Large intestine (tissue), 3 donors: ENCODE measurements at regions not wholly inside any gene's neighbourhood (a gene's known extent, or its start where the extent isn't known, plus 50 kb on each side); places are given as distances from the start of the nearest gene placed in this dataset.

ENCODE experiments used
- DNase-seq, 2 donors: peaks; one replicate each; pipeline versions ENCODE4 v3.0.0 to v3.0.0-alpha.2; 2013
- H3K27ac ChIP-seq: one replicate; pipeline ENCODE4 v1.5.1; 2013; ENCODE audit warnings: low read length
- H3K27me3 ChIP-seq: 2 replicates; pipeline ENCODE4 v1.6.1; 2013; ENCODE audit warnings: low read length; ENCODE audit not compliant: control insufficient read depth, insufficient read depth
- H3K36me3 ChIP-seq: 2 replicates; pipeline ENCODE4 v1.6.1; 2013; ENCODE audit warnings: low read length; ENCODE audit not compliant: control insufficient read depth, insufficient read depth
- H3K4me1 ChIP-seq: one replicate; pipeline ENCODE4 v1.6.1; 2013; ENCODE audit warnings: low read length; ENCODE audit not compliant: control insufficient read depth, insufficient read depth
- H3K4me3 ChIP-seq: one replicate; pipeline ENCODE4 v1.5.1; 2013; ENCODE audit warnings: low read length
- H3K9me3 ChIP-seq: one replicate; pipeline ENCODE4 v1.6.1; 2013; ENCODE audit warnings: mild to moderate bottlenecking, low read depth, low read length, moderate library complexity; ENCODE audit not compliant: control insufficient read depth
- WGBS: methylation state at CpG from one replicate; pipeline ENCODE4 v1.1.5; 2013; ENCODE audit warnings: low lambda C conversion rate; ENCODE audit not compliant: insufficient coverage; 5-methylcytosine and 5-hydroxymethylcytosine counted together

- no peaks in the 10 kb centered on the region for H3K4me1 ChIP-seq
- no peak overlapping the region for H3K4me3 ChIP-seq
- no peaks in the 10 kb centered on the region for H3K9me3 ChIP-seq
- H3K36me3 ChIP-seq, result no peaks in the 10 kb centered on the region
- no peak overlapping the region for H3K27ac ChIP-seq
- 100% methylated on average over 2 of the region's 6 CpGs for WGBS
- H3K27me3 ChIP-seq, result no peaks in the 10 kb centered on the region
- no peak for DNase-seq
Observed at GRCh38 chr10:10665750-10666149, 351.9 kb upstream of the CELF2 start.

- no peak for DNase-seq
- Histone ChIP-seq H3K4me1 (no peaks in the 10 kb centered on the region), H3K36me3 (no peaks in the 10 kb centered on the region), H3K4me3 (no peak overlapping the region), H3K27ac (no peak overlapping the region), H3K9me3 (no peaks in the 10 kb centered on the region), H3K27me3 (no peaks in the 10 kb centered on the region)
- 90% methylated on average over 2 of the region's 5 CpGs for WGBS
Observed at GRCh38 chr10:10667466-10667865, 350.2 kb upstream of the CELF2 start.

GRCh38 chr10:10676972-10677371 is 340.7 kb upstream of the CELF2 start:
- Histone ChIP-seq H3K36me3 (no peaks in the 10 kb centered on the region), H3K27ac (no peak overlapping the region), H3K9me3 (no peaks in the 10 kb centered on the region), H3K27me3 (no peaks in the 10 kb centered on the region), H3K4me1 (no peaks in the 10 kb centered on the region), H3K4me3 (no peak overlapping the region)
- no CpG with 5 or more reads among the region's 1 CpG for WGBS
- no peak for DNase-seq

- no peaks in the 10 kb centered on the region for H3K27me3 ChIP-seq
- peak; percentile 15 to 28 for DNase-seq
- WGBS, result no CpG with 5 or more reads among the region's 3 CpGs
- no peak overlapping the region for H3K4me3 ChIP-seq
- no peaks in the 10 kb centered on the region for H3K4me1 ChIP-seq
- H3K36me3 ChIP-seq, result no peaks in the 10 kb centered on the region
- H3K27ac ChIP-seq, result no peak overlapping the region
- no peaks in the 10 kb centered on the region for H3K9me3 ChIP-seq
Observed at GRCh38 chr10:10677479-10677878, 340.2 kb upstream of the CELF2 start.

GRCh38 chr10:10680496-10680895 is 337.2 kb upstream of the CELF2 start:
- H3K27ac ChIP-seq, result no peak overlapping the region
- no peaks in the 10 kb centered on the region for H3K4me1 ChIP-seq
- H3K4me3 ChIP-seq, result no peak overlapping the region
- DNase-seq, result no peak
- WGBS, result 50% methylated on average over 1 of the region's 5 CpGs
- no peaks in the 10 kb centered on the region for H3K36me3 ChIP-seq
- no peaks in the 10 kb centered on the region for H3K27me3 ChIP-seq
- H3K9me3 ChIP-seq, result no peaks in the 10 kb centered on the region

- no peak overlapping the region for H3K4me3 ChIP-seq
- WGBS, result 46% methylated on average over 2 of the region's 4 CpGs
- H3K27ac ChIP-seq, result no peak overlapping the region
- no peaks in the 10 kb centered on the region for H3K27me3 ChIP-seq
- no peak for DNase-seq
- no peaks in the 10 kb centered on the region for H3K9me3 ChIP-seq
- no peaks in the 10 kb centered on the region for H3K36me3 ChIP-seq
- H3K4me1 ChIP-seq, result no peaks in the 10 kb centered on the region
Observed at GRCh38 chr10:10684972-10685371, 332.7 kb upstream of the CELF2 start.

GRCh38 chr10:10685566-10685965 is 332.1 kb upstream of the CELF2 start:
- Histone ChIP-seq H3K4me1 (no peaks in the 10 kb centered on the region), H3K27ac (no peak overlapping the region), H3K27me3 (no peaks in the 10 kb centered on the region), H3K9me3 (no peaks in the 10 kb centered on the region), H3K4me3 (no peak overlapping the region), H3K36me3 (no peaks in the 10 kb centered on the region)
- DNase-seq, result no peak
- WGBS, result no CpG with 5 or more reads among the region's 1 CpG

- Histone ChIP-seq H3K9me3 (no peaks in the 10 kb centered on the region), H3K27me3 (no peaks in the 10 kb centered on the region), H3K36me3 (no peaks in the 10 kb centered on the region), H3K4me1 (no peaks in the 10 kb centered on the region), H3K27ac (no peak overlapping the region), H3K4me3 (no peak overlapping the region)
- 41% methylated on average over 3 of the region's 4 CpGs for WGBS
- no peak for DNase-seq
Observed at GRCh38 chr10:10687751-10688150, 329.9 kb upstream of the CELF2 start.

- Histone ChIP-seq H3K4me3 (no peak overlapping the region), H3K9me3 (no peaks in the 10 kb centered on the region), H3K4me1 (no peaks in the 10 kb centered on the region), H3K27ac (no peak overlapping the region), H3K36me3 (no peaks in the 10 kb centered on the region), H3K27me3 (no peaks in the 10 kb centered on the region)
- WGBS, result no CpG with 5 or more reads among the region's 3 CpGs
- DNase-seq, result no peak
Observed at GRCh38 chr10:10699427-10699826, 318.2 kb upstream of the CELF2 start.

GRCh38 chr10:10701084-10701611 is 316.5 kb upstream of the CELF2 start:
- no peak overlapping the region for H3K4me3 ChIP-seq
- H3K9me3 ChIP-seq, result no peaks in the 10 kb centered on the region
- no peak for DNase-seq
- no peaks in the 10 kb centered on the region for H3K36me3 ChIP-seq
- H3K27ac ChIP-seq, result no peak overlapping the region
- no peaks in the 10 kb centered on the region for H3K4me1 ChIP-seq
- WGBS, result no CpG with 5 or more reads among the region's 5 CpGs
- H3K27me3 ChIP-seq, result no peaks in the 10 kb centered on the region

- Histone ChIP-seq H3K27ac (no peak overlapping the region), H3K27me3 (no peaks in the 10 kb centered on the region), H3K4me1 (no peaks in the 10 kb centered on the region), H3K36me3 (no peaks in the 10 kb centered on the region), H3K9me3 (no peaks in the 10 kb centered on the region), H3K4me3 (no peak overlapping the region)
- WGBS, result no CpG with 5 or more reads among the region's 1 CpG
- DNase-seq, result no peak
Observed at GRCh38 chr10:10702211-10702610, 315.5 kb upstream of the CELF2 start.
